HFF-Myc (cell line): ENCODE measurements at regions not wholly inside any gene's neighbourhood (a gene's known extent, or its start where the extent isn't known, plus 50 kb on each side); places are given as distances from the start of the nearest gene placed in this dataset.
A peak's percentile ranks its signal among the peaks of the same experiment; 100 is the strongest.

Source experiments
- DNase-seq: peaks from one replicate; pipeline ENCODE4 v3.0.0-alpha.2; 2011; ENCODE audit warnings: low read depth; ENCODE audit errors: extremely low read depth
- H3K4me3 ChIP-seq: replicated peaks from 2 replicates; pipeline ENCODE4 v1.5.1; 2011; ENCODE audit warnings: low read depth, mild to moderate bottlenecking, control low read depth, low read length
- CTCF ChIP-seq: IDR thresholded peaks from 2 replicates; pipeline ENCODE4 v1.5.1; 2012; ENCODE audit warnings: mild to moderate bottlenecking, low read depth, low read length, control low read depth; ENCODE audit errors: missing control alignments

GRCh38 chr7:156473476-156474240, 166.9 kb upstream of the RNF32 start:
- peak; percentile 36 for TF ChIP-seq CTCF
- no peak overlapping the region for H3K4me3 ChIP-seq
- no peak for DNase-seq

- H3K4me3 ChIP-seq: no peak overlapping the region
- TF ChIP-seq CTCF: no peak
- DNase-seq: no peak
Measured at GRCh38 chr7:156472267-156472666, 168.3 kb upstream of the RNF32 start.

- TF ChIP-seq CTCF: no peak
- DNase-seq: no peak
- H3K4me3 ChIP-seq: no peak overlapping the region
Measured at GRCh38 chr7:156470399-156471320, 169.9 kb upstream of the RNF32 start.

- DNase-seq: no peak
- TF ChIP-seq CTCF: no peak
- H3K4me3 ChIP-seq: no peak overlapping the region
Measured at GRCh38 chr7:156466955-156467625, 173.5 kb upstream of the RNF32 start.

- no peak for DNase-seq
Measured at GRCh38 chr7:156466272-156466671, 174.3 kb upstream of the RNF32 start.

More at GRCh38 chr7:156466272-156466671, 174.3 kb upstream of the RNF32 start:
- H3K4me3 ChIP-seq: no peak overlapping the region
- TF ChIP-seq CTCF: no peak
